Activated CD8-positive, alpha-beta memory T cell treated with anti-CD3 and anti-CD28 coated beads for 4 hours (primary cell): ENCODE measurements at regions not wholly inside any gene's neighbourhood (a gene's known extent, or its start where the extent isn't known, plus 50 kb on each side); places are given as distances from the start of the nearest gene placed in this dataset.

ENCODE experiments used
- DNase-seq, 2 donors: peaks; one replicate each; pipeline ENCODE4 v3.0.0-alpha.2; 2020; ENCODE audit warnings: low read depth in 2 of 2

DNA sequence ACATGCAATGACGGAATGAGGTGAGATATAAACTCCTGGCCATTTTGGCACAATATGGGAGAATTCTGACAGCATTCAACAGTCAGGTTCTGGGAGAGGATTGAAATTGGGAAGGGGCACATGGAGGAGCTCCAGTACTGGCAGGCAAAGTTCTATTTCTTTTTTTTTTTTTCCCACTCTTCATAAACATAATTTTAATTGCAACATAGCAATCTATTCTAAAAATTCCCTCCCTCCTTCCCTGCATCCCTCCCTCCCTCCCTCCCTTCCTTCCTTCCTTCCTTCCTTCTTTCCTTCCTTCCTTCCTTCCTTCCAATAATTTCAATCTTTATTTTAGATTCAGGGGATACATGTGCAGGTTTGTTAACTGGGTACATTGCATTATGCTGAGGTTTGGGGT is 93.2 kb downstream of the PTCSC3 start:
- no peak for DNase-seq

DNA sequence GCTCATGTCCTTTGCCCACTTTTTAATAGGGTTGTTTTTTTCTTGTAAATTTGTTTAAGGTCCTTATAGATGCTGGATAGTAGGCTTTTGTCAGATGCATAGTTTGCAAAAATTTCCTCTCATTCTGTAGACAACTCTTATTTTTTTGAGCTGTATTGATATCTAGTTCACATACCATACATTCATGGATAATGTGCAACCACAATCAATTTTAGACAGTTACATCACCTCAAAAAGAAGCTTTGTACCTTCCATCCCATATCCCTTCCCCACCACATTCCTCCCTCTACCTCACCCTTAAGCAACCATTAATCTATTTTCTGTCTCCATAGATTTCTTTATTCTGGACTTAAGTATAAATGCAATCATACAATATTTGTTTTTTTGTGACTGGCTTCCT is 98.4 kb downstream of the PTCSC3 start:
- DNase-seq, result no peak

DNA sequence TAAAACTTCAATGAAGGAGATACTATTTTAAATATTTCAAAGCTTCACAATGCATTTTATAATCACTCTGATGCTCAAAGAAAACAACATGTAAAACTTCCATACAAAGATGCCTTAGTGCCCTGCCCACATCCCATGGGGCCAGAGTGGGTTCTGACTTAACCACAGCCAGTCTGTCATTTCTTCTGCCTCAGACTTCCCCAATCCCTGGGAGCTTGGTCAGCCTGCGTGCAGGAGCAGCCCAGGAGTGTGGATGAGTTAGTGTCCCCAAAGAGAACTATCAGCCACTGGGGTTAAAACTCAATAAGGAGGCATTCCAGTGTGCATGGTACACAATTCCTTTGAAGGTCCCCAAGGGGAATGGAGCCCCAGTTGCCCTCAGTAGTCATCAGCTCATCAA is 100.3 kb downstream of the PTCSC3 start:
- DNase-seq, result no peak

DNA sequence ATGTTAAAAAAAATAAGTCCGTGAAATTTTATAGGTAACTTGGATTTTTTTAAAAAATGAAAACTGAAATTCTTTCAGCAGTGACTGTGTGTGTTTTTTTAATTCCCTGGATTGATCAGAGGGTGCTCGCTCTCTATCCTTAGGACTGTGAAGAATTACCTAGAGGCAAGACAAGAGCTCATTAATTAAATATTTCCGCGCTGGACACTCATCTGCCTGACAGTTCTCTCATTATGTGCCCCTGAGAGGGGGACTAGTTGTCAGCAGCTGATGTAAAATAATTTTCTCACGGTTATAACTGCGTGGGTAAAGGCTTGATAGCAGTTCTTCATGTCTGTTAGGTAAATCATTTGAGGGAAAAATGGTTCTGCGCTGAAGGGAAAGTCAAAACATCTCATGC is 101.3 kb downstream of the PTCSC3 start:
- no peak for DNase-seq

DNA sequence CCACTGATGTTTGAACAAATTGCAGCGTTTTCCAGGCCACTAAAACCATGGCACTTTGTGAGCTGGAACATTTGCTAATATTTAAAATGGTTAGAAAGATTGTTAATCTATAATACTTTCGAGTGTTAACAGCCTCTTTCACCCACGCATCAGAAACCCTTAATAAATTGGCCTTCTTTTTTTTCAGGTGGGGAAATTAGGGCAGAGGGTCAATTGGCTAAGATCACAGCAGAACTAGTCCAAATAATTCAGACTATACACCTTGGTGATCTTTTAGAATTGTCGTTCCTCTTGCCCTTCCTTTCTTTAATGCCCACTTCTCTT is 105.8 kb downstream of the PTCSC3 start:
- DNase-seq, result no peak

DNA sequence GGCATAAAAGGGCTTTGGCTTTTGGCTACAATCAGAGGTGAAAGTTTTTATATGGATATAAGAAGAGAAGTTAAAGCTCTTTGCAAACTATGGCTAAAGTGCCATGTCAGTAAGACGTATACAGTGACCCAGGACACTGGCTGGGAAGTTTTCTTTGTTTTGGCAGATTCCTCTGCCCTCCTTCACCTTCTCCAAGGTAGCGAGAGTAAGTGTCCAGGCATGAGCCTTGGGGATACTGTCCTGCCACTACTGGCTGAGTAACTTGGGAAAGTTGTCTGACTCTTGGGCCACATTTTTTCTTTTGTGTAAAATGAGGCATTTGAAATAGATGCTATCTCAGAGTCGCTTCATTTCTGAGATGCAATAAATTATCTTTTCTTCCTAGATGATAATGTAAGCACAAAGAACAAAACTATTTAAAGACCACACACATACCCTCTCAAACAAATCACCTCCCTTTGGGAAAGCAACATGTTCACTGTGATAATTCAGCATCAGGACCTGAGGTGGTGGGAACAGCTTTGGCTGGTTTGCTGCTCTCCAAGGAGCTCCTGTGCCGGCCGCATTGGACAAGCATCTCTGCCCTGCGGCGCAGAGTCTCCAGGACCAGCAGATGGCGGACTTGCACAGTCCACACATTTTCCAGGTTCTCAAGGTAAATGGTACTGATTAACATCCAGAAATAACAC is 106.3 kb downstream of the PTCSC3 start:
- DNase-seq, result no peak

DNA sequence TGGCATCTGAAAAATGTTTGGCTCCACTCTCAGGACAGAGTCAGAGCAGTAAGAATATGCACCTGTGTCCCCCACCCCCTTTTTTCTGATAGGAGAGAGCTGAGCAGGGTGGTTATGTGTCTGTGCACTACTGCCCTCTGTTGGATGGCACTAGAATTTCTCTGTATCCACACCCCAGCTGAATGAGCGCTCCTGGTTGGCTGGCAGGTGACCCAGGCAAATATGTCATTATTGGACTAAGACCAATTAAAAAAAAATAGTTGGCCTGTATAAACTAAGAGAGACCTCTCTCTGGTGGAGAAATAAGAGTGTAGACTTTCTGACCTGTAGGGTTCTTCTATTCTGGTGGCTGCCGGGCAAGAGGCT is 107.0 kb downstream of the PTCSC3 start:
- DNase-seq, result no peak

DNA sequence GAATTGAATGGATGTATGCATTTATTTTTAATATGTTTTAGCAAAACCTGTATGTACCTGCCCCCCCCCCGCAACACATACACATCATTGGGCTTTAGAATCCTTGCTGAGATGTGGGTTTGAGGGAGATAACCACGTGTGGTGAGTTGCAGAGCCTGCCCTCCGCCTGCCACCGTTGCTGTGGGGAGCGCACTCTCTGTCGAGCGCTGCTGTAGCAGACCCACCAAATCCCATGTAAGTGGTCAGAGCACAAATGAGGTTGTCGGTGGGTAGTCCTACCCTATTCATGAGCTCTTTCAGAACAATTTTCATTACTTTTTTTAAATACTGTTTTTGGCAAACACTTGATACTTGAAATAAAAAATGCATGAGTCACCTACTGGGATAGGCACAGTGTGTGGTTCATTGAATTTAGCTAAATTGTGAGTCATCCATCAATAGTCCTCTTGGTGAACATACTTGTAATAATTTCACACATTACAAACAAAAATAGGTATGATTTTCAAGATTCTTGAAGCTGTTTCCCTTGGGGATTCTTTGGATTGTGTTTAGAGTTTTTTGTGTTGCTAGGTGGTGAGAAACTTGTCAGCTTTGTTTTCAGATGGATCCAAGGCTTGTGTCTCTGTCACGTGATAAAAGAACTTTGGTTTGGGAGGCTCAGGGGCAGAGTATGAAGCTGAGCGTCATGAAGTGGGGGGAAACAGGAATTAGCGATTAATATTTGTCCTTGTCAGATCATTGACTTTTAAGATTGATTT is 107.6 kb downstream of the PTCSC3 start:
- DNase-seq, result no peak

DNA sequence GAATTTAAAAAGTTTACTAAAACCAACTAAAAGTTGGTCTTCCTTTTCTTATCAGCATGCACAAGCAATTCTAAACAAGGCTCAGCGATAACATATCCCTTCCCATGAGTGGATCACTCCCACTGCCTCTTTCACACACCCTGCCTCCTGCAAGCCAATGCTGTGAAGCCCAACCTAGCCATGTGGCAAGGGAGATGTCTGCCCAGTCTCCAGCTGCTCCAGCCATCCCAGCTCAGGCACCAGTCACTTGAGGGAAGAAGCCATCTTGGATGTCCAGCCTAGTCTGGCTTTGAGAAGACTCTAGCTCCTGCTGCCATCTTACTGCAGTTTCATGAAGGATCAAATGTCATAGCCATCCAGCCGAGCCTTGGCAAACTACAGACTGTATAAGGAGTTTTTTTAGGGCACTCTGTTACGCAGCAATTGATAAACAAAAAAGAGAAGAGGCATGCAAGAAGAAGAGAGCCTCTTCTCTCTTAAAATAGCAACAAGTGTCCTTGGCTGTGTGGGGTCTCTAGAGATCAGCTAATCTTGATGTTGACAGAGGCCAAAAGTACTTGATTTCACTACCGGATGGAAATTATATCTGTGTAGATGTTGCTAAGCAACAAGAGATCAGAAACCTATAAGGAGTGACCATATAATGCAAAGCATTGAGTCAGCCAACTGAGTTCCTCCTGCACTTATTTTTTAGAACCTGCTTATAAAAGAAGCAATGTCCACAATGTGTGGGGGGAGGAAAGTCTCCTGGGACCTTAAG is 108.9 kb downstream of the PTCSC3 start:
- DNase-seq, result no peak

DNA sequence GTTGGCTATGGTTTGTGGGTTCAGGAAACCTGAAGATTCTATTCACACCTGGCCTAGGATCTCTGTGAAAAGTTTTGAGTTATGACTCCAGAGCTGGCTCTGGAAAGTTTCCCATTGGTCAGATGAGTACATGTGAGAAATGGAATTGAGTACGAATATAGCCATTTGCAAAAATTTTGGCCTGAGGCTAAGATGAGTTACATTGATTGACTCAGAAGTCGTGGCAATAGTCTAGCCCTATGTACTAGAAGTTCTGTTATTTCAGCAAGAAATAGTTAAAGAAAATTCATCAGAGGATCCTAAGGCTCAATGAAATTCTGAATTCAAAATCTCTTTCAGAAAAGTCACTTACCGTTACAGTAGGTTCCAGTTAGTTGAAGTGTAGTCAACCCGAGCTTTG is 109.9 kb downstream of the PTCSC3 start:
- no peak for DNase-seq

DNA sequence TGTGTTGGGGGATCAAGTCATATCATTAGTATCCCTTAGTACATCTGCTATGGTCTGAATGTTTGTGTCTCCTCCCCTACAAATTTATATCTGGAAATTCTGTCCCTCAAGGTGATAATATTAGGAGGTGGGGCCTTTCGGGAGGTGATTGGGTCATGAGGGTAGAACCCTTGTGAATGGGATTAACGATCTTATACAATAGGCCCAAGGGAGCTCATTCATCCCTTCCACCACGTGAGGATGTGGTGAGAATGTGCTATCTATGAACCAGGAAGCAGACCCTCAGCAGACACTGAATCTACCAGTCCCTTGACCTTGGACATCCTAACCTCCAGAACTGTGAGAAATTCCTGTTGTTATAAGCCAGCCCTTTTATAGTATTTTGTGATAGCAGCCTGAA is 110.7 kb downstream of the PTCSC3 start:
- DNase-seq, result no peak

DNA sequence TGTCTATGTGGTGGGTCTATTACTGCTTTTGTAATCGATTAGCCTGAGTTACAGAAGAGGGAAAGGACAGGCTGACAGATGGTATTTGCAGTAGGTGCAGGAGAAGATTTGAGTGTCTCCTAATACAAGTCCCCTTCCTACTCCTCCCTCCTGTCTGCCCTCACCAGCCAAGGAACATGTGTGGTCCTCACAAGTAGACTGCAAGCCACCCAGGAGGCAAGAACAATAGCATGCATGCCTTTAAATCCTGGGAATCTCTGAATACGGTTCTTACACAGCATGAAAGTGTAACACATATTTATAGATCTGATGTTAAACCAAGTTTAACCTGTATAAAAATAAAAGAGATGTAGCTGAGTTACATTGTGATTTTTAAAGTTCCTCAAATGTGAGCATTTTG is 117.0 kb downstream of the PTCSC3 start:
- no peak for DNase-seq

DNA sequence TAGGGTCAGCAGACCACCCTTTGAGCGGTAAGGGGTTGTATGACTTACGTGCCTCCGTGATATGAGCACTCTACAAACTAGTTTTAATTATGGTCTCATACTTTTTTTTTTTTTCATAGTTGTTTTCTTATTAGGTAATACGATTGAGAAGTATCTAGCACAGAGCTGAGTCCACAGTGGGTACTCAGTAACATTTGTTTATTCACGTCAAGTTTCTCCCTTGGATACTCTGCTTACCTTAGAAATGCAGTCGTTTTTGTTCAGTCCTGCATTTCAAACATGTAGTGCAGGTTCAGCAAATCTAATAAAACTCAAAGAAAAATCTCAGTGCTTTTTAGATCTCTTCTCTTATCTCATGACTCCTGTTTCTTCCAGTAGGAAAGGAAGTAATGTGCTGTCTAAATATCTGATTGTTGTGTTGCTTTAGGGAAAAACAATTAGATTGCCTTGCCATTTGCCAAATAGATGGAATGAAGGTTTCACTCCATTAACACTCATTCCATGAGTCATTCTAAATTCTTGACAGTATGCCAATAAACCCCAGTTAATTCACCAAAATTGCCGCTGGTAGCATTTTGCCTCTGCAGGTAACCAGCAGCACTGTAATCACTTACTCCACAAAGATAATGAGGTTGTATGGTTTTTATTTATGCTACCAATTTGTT is 118.9 kb downstream of the PTCSC3 start:
- DNase-seq, result no peak

DNA sequence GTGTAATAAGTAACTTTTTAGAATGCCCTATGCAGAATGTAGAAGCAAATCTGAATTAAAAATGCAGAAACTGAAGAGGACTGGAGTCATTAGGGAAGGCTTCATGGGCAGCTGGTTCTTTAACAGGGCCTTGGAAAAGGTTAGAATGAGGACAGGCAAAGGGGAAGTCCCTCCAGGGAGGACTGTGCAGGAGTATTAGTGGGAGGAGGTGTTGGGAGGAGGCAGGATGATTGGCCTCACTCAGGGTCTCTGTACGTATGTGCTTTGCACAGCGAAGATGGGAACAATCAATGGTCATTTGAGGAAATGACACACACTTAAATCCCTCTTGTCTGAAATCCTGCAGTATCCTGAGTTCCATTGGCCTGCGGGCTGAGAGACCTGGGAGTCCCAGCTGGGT is 119.7 kb downstream of the PTCSC3 start:
- DNase-seq, result no peak

DNA sequence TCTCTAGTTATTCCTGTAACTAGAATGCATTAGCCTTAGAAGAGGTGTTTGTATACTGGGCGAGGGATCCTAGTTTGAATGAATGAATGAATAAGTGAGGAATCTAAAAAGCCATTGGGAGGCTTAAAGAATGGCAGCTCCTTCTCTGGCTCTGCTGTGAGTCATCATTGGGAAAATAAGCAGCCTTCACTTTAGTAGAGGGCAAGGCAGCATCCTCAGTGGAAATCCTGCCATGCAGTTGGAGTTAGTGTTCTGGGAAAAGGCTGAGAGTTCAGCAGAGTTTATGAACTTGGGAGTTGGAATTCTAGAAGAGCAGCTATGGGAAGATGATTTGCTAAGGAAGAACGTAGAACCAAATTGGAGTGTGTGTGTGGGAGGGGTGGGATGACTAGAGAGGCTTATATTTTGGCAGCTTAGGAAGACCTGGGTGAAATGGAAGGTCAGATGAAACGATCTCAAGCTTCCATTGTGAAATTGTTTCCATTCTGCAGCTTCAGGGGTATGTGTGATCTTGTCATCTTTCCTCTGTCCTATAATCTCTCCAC is 120.8 kb downstream of the PTCSC3 start:
- DNase-seq, result no peak

DNA sequence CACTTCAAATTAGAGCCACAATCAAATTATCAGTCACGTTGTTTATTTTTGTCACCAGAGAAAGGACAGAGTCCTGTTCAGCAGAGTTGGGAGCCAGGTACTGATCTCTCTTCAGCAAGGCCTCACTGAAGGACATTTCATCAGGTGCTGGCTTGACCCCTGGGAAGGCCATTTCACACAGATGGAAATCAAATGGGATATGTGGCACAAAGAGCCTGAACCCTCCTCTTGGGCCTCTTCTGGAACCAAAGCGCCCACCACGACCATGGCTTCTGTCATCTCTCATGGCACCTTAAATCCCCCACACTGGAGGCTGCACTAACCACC is 121.5 kb downstream of the PTCSC3 start:
- no peak for DNase-seq

DNA sequence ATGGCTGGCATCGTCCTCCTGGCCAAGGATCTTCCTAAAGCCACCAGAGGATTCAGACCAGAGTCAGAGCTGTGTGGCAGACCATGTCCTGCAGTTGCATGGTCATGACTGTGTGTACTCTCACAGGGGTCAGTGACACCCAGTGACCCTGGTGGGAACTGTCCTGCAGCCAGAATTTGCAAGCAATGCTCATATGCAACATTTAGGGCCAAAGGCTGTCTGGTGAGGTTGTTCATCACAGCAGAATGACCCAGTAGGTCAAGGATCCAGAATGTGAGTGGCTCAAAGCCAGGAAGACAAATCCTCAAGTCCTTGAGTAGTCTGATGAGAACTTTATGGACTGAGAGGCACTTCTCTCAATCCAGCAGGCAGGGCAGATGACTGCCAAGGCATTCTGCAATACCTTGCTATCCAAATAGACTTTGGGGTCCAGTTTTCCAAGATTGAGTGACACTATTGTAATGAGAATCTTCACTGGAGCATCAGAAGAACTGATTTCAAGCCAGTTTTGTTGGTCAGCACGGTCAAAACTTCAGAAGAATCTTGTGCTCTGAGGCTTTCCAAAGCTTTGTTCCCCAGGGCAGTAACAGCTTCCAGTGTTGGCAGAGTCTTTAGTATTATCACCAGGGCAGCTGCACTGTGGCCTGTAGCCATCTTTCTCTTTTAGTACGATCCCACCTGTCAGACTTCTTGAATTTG is 122.0 kb downstream of the PTCSC3 start:
- DNase-seq, result no peak

DNA sequence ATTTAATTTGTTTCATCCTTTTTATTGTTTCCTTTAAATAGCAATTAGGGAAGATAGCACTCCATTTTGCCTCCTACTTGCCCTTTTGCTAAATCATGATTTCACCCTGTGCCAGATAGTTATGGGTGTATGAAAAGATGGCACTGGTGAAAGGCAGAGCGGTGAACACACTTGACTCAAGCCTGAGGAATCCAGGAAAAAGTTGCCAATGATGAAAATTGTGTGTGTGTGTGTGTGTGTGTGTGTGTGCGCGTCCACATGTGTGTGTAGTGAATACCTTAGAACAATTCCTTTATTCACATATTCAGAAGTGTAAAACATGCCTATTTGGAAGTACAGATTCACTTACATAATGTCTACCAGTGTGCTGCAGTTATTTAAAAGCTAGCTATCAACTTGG is 123.8 kb downstream of the PTCSC3 start:
- DNase-seq, result no peak

DNA sequence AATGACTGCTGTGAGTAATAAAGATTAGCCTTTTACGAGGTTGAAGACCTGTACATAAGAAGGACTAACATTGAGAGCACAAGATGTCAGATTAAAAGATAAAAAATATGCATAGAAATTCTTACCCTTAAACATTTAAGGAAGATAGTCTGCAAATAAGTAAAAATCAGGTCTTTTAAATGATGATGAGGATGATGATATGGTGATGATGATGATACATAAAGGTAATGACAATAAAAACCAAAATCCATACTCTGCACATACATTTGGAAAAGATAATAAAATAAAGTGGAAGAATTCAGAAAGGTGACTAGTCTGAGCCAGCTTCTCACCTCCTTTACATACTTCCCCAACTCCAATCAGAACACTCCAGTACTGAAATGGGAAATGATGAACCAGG is 124.5 kb downstream of the PTCSC3 start:
- no peak for DNase-seq

DNA sequence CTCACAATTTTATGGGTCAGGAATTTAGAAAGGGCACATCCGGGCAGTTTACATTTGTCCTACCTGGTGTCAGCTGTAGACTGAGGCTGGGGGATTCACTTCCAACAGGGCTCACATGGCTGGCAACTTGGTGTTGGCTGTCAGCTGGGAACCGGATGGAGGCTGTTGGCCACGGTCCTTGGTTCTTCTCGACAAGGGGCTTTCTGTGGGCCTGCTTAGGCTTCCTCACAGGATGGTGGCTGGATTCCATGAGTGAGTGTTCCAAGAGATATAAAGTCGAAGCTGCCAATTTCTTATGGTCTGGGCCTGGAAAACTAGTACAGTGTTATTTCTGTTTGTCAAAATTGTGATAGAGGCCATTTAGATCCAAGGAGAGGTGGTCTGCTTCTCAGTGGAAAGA is 127.9 kb downstream of the PTCSC3 start:
- DNase-seq, result no peak

DNA sequence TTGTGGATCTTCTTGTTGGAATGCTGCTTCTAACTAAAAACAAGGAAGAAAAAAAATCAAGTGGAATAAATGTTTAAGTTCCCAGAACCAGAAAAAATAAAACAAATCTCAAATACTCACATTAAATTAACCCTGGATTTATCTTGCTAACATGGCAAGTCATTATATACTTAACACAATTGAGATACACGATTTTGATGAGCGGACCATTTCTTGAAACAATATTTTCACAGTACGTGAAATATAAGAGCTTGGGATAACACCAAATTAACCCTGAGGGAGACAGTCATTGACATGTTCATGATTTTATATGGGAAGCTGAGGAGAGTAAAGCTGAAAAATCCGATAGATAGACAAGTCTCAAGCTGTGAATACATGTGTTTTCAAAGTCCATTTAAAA is 128.6 kb downstream of the PTCSC3 start:
- no peak for DNase-seq

DNA sequence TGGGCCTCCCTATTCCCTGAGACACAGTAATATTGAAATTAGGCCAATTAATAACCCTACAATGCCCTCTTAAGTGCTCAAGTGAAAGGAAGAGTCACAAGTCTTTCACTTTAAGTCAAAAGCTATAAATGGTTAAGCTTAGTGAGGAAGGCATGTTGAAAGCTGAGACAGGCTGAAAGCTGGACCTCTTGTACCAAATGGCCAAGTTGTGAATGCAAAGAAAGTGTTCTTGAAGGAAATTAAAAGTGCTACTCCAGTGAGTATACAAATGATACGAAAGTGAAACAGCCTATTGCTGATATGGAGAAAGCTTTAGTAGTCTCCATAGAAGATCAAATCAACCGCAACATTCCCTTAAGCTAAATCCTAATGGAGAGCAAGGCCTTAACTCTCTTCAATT is 140.8 kb downstream of the PTCSC3 start:
- no peak for DNase-seq
